Hematopoietic multipotent progenitor cell treated with erythropoietin and hydrocortisone succinate and interleukin-3 and kit ligand, for 4 days (in vitro differentiated cells): ENCODE measurements at regions not wholly inside any gene's neighbourhood (a gene's known extent, or its start where the extent isn't known, plus 50 kb on each side); places are given as distances from the start of the nearest gene placed in this dataset.
"Not testable (repeated sequence)": the region's sequence is repeated elsewhere in the genome, so short reads cannot be mapped to it uniquely, and the experiment has no call there.

Experiments used
- DNase-seq: peaks from one replicate; pipeline ENCODE4 v3.0.0-alpha.2; 2015

DNA sequence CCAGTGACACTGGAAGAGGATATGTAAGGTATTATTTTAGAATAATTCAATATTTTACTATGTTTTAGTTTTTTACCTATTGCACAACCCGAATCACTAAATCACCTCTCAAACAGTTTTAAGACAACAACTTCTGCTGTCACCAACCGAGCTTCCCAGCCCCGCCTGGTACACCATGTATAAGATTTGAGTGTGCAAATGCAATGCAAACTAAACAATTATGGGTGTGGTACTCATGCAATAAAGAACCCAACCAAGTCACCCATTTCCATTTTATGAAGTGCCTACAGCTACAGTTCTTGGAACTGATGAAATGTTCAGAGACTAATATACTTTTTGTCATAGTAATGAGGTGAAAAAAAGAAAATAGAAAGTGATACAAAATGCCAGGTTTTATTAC, 256.2 kb downstream of the TAFA4 start:
- DNase-seq, result no peak

GRCh38 chr3:68667346-68667745, 265.0 kb downstream of the TAFA4 start:
- DNase-seq, result no peak

- DNase-seq, result no peak
Observed at GRCh38 chr3:68666429-68667136, 265.8 kb downstream of the TAFA4 start.

DNA sequence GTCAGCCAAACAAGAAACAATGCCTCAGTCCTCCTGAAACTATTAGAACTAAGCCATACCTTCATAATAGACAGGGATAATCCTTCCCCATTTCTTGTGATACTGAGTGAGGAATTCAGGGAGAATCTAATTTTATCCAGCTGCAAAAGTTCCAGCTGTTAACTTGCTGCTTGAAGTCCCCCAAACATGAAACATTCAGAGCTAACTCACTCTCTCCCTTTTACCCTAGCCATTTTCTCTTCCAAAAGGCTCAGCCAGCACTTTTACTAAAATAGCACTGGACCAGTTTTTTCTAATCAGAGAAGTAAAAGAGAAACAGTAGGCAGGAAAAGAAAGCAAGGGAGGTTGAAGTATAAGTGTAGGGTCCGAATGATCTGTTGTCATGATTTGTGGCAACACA, 268.1 kb downstream of the TAFA4 start:
- DNase-seq, result no peak

GRCh38 chr3:68662176-68662575, 270.2 kb downstream of the TAFA4 start:
- DNase-seq, result no peak

- not testable (repeated sequence) for DNase-seq
Observed at GRCh38 chr3:68650657-68651056, 281.7 kb downstream of the TAFA4 start.

DNA sequence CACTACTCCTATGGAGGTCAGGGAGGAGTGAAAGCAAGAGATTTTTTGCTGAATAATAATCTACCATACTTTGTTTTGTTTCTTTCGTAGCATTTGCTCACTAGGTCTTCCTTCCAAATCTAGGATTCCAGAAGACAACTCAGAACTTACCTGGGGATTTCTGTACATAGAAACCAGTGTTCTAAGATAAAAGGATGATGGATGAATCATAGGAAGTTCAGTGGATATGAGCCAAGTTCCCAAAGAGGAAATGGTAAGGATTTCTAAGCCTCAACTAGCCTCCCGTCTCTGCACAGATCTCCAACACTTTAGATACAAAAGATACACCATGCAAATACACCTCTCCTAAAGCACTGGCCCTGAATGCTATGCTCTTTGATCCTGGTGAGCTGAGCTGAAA, 283.9 kb downstream of the TAFA4 start:
- DNase-seq, result no peak

- DNase-seq, result no peak
Observed at GRCh38 chr3:68631850-68632545, 300.3 kb downstream of the TAFA4 start.

DNA sequence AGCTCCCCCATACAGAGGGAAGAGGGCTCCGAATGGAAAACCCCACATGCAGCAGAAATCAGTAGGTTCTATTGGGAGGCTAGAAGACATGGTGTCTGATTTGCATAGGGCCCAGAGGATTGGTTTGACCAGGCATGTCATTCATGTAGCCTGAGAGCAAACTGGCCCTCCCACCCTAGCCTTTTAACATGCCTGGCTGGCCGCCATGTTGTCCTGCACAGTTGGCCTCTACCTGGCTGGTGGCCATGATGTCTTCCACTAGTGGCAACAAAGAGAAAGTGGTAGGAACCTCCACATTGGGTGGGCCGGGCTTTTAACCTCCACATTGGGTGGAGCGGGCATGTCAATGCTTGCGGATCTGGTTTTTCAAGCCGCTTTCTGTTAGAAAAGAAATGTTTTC, 312.1 kb downstream of the TAFA4 start:
- DNase-seq, result no peak

GRCh38 chr3:68614087-68614486, 318.3 kb downstream of the TAFA4 start:
- DNase-seq, result no peak

DNA sequence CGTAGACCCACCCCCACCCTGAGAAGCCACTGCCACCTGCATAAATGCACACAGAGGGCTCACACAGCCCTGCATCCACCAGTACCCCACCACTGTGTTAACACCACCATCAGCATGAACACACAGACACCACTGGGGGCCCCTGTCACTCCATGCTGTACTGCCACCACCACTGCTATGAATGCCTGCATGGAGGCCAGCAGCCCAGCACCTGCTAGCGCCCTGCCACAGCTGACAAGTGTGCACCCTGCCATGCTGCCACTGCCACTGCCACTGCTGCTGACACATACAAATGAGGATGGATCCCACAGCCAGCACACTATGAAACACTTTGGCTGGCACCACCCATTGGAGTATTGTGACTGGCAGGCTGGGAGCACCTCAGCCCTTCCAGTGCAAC, 361.0 kb downstream of the TAFA4 start:
- DNase-seq, result no peak

- DNase-seq, result no peak
Observed at GRCh38 chr3:68560728-68561127, 371.6 kb downstream of the TAFA4 start.

GRCh38 chr3:68535782-68536181, 396.6 kb downstream of the TAFA4 start:
- DNase-seq, result no peak

DNA sequence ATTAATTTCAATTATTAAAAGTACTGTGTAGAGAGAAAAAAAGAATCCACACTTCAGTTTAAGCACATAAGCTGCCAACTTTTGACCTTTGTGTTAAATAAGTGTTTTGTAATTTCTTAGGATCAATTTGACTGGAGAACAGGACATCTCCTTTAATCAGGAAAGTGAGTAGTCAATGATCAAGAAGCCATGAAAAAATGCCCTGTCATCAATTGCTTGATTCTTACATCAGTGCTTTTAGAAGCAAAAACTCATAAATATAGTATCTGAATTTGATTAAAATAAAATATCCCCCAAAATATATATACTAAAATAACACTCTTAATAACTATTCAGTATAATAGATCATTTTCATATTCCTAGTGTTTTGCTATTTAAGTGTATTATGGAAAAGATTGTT, 409.0 kb downstream of the TAFA4 start:
- no peak for DNase-seq

- no peak for DNase-seq
Observed at GRCh38 chr3:68515237-68515636, 417.1 kb downstream of the TAFA4 start.

DNA sequence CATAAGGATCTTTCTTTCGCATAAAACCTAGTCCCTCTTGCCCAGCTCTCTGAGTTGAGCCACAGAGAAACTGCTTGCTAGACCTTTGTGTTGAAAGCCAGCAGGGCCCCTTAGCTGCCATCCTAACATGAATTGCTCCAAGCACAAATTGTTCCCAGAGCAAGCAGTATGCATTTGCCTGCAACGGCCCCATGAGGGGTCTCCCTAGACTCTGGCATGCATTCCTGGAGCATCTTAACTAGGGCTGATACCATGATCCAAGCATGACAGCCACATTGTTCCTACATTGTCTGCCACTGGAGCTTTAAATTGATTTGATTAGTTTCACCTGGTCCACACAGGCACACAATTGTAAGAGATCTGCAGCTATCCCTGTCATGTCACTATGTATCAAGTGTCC, 428.1 kb downstream of the TAFA4 start:
- DNase-seq, result no peak

GRCh38 chr3:68485845-68486244, 446.5 kb downstream of the TAFA4 start:
- DNase-seq, result not testable (repeated sequence)

GRCh38 chr3:68485051-68485450, 447.3 kb downstream of the TAFA4 start:
- DNase-seq, result no peak

DNA sequence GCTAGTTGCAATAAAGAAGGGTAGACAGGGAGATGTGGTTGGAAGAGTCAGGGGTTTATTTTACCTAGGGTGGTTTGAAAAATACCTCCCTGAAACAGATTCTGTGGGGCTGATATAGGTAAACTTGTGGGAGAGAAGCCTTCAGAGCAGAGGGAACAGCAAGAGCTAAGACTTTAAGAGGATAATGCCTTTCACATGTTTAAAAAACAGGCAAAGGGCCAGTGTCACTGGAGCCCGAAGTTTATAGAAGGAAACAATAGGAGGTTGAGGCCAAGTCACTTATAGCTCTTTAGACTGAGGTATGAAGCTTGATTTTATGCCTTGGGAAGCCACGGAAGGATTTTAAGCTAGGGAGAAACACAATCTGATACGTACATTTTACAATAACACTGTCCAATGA, 448.7 kb downstream of the TAFA4 start:
- no peak for DNase-seq

DNA sequence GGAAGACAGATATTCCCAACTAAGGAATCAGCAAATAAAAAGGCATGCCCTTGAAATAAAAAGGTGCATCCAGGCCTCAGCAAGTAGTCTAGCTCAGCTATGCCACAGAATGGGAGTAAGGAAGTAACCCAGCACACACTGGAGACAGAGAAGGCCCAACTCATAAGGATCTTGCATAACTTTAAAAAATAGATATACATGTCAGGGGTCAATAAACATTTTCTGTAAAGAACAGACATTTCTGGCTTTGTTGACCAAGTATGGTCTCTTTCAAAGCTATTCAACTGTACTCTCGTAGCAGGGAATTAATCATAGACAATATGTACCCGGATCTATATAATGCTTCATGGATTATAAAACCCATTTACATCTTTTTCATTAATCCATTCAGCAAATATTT, 449.3 kb downstream of the TAFA4 start:
- no peak for DNase-seq

DNA sequence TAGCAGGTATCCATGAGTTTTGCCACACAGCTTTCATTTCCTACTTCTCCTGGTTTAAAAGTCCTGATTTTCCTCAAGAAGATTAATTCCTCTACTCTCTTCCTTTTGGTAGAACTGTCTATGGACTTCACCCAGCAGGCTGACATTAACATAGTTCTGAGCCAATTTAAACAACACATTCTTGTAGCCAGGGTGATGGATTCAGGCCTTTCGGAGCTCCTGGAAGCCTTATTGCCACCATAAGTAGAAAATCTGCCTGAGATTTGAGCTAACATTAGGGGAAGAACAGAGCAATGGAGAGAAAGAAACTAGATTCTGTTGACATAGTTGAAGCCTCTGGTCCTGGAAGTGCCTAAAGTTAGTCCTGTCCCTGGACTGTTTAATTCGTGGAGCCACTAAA, 449.8 kb downstream of the TAFA4 start:
- no peak for DNase-seq

- no peak for DNase-seq
Observed at GRCh38 chr3:68479779-68480178, 452.6 kb downstream of the TAFA4 start.

GRCh38 chr3:68468695-68469375, 463.5 kb downstream of the TAFA4 start:
- no peak for DNase-seq

DNA sequence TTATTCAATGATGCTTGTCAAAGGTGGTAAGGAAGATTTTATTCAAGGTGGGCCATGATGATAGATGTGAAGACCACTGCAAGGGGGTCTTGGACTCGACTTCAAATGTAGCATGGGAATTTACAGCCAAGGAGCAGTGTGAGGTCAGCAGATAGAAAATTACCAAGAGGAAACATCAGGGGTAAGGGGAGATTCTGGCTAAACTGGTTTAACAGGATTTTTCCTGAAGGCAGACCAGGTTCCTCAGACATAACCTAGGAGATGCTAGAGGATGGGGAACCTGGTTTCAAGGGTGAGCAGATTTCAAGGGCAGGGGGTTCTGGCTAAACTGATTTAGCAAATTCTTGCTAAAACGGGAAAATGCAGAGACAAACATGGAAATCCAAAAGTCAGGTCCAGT, 464.9 kb downstream of the TAFA4 start:
- no peak for DNase-seq
